PC-3 (cell line): ENCODE measurements at regions not wholly inside any gene's neighbourhood (a gene's known extent, or its start where the extent isn't known, plus 50 kb on each side); places are given as distances from the start of the nearest gene placed in this dataset.

Experiments used
- CTCF ChIP-seq: fragments of 300-600 bp; sonication (generic); conservative IDR thresholded peaks from 2 replicates; pipeline ENCODE4 v1.5.1; 2017; ENCODE audit warnings: antibody characterized with exemption, low read depth, mild to moderate bottlenecking, low read length
- EZH2phosphoT487 ChIP-seq: fragments of 300-600 bp; sonication (generic); IDR thresholded peaks from 2 replicates; pipeline ENCODE4 v1.6.1; 2018; ENCODE audit warnings: mild to moderate bottlenecking, antibody characterized with exemption, low read length, borderline replicate concordance

DNA sequence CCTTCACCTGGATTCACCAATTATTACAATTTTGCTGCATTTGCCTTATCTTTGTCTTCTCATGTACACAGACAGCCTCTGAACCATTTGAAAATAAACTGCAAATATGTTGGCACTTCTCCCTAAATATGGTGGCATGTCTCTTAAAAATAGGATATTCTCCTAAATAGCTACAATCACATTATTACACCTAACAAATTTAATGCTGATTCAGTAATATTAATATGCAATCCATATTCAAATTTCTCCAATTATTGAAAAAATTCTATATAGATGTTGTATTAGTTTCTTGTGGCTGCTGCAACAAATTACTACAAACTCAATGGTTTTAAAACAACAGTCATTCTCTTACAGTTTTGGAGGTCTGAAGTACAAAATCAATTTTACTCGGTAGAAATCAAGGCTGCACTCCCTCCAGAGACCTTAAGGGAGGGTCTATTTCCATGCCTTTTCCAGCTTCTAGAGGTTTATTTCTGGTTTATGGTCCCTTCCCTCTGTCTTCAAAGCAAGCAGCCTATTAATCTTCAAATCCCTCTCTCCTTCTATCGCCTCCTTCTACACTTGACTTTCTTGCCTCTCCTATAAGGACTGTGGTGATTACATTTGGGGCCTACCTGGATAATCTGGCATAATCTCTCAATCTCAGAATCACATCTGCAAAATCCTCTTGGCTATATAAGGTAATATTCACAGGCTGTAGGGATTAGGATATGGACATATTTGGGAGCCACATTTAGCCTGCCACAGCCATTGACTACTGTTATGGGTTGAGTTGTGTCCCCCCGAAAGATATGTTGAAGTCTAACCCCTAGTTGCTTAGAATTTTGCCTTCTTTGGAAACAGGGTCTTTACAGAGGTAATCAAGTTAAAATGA lies 52.5 kb upstream of the BOLA1 start:
- TF ChIP-seq CTCF (no peak), EZH2phosphoT487 (no peak)
